GM21576 (cell line): ENCODE measurements at regions not wholly inside any gene's neighbourhood (a gene's known extent, or its start where the extent isn't known, plus 50 kb on each side); places are given as distances from the start of the nearest gene placed in this dataset.
"Not testable (repeated sequence)": the region's sequence is repeated elsewhere in the genome, so short reads cannot be mapped to it uniquely, and the experiment has no call there.

ENCODE experiments used
- ATAC-seq: cut with Tn5 transposase; IDR thresholded peaks from one replicate; pipeline ENCODE4 v1.9.1; 2021; ENCODE audit warnings: mild to moderate bottlenecking, moderate library complexity; ENCODE audit not compliant: unreplicated experiment

GRCh38 chr2:87526258-87526657 lies 221.6 kb upstream of the PLGLB2 start:
- ATAC-seq: not testable (repeated sequence)

GRCh38 chr2:87531968-87532715 lies 215.7 kb upstream of the PLGLB2 start:
- not testable (repeated sequence) for ATAC-seq

DNA sequence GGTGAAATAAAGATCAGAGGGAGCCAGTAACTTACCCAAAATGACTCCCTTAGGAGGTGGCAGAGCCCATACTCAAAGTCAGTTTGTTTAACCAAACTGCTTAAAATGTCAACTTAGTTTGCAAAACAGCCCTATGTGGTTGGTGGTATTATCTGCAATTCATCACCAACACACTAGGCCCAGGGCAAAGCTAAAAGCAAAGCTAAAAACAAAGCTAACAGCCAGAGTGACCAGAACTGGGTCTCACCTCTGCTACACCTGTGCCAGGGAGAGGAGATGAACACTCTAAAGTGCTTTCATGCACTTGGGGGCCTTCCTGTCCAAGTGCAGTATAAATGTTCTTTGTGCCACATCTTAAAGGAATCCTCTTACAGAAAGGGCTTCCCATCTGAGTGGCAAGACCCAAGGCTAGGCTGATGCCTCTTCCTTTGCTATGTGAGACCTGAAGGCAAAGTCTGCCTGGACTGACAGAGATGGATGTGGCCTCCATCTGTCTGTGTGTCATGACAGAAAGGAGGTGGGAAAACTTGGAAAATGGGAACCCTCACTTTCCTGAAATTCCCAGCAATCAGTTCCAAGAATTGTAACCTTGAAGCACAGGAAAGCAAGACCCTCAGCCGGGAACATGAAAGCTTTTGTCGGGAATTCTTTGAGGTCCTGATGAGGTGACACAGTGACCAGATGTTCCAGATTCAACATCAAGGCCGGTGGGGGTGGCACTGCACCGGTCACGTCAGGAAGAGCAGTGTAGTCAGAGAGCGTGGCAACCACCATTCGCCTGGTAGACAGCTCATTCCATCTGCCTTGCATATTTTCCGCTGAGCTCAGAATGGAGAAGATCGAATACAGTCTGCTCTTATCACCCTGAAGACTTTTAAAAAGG lies 214.3 kb upstream of the PLGLB2 start:
- ATAC-seq: not testable (repeated sequence)

- ATAC-seq: not testable (repeated sequence)
Observed at GRCh38 chr2:87534273-87534889, 213.5 kb upstream of the PLGLB2 start.

- ATAC-seq: not testable (repeated sequence)
Observed at GRCh38 chr2:87536427-87536826, 211.5 kb upstream of the PLGLB2 start.

- ATAC-seq: not testable (repeated sequence)
Observed at GRCh38 chr2:87537251-87537671, 210.6 kb upstream of the PLGLB2 start.

DNA sequence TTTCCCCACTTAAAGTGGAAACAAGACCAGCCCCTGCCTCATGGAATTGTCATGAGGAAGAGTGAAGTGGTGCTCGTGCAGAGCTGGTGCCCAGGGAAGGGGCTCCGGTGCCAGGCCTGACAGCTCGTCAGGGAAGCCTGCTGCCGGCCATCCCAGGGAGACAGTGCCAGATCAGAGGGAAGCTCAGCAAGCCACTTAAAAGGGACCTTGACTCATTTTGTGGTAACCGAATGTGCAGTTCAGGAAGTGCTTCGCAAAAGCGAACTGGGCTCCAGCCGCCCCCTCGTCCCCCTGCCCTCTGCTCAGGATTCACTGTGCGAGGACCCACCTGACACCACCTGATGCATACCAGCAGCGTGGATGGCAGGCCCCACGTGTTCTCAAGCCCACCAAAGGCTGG lies 209.6 kb upstream of the PLGLB2 start:
- ATAC-seq: not testable (repeated sequence)

DNA sequence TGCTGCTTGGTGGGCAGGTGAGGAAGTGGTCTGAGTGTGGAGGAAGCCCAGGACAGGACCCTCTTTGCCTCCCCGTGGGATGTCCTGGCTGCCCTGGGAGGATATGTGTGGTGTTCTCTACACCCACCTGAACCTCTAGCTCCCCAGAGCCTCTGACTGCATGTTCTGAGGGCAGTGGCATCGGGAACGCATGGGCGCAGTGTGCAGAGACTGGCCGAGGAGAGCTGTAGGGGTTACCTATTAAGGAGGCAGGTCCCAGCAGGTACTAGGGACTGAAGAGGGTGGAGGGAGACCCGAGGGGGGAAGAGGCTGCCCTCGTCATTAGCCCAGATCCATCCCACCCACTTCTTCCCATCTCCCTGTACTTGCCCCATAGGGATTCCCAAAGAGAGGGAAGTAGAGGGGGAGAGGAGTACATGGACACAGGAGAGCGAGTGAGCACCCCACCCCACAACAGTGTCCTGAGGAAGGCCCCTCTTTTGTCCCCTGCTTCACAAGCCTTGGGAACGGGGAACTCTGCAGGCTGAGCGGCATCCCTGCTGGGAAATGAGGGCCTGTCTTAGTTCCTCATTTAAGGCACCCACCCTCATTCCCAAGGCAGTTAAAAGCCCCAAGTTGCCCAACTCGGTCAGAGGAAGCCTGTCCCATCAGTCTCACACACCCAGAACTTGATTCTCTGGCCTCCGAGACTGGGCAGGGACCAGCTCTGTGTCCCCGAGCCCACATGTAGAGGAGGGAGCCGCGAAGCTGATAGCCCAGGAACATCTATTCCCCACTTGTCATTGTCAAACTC lies 208.5 kb upstream of the PLGLB2 start:
- ATAC-seq: not testable (repeated sequence)

DNA sequence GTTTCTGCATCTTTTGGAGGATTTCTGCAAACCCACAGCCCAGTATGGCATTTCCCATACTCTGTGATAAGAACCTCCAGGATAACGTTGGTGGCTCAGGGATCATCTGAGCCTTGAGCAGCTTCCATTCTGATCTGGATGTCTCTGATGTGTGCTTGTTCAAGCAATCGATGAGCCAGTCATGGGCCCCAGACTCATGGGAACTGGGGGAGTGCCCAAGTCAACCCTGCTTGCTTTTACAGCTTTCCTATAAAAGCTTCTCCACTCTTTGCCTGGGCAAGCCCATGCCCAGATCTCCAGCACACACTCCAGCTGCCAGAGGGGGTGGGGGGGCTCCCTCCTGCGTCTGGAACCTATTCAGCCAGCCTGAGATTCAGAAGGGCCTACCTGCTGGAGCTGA lies 207.6 kb upstream of the PLGLB2 start:
- ATAC-seq: not testable (repeated sequence)

- ATAC-seq: not testable (repeated sequence)
Observed at GRCh38 chr2:87542599-87543174, 205.2 kb upstream of the PLGLB2 start.

DNA sequence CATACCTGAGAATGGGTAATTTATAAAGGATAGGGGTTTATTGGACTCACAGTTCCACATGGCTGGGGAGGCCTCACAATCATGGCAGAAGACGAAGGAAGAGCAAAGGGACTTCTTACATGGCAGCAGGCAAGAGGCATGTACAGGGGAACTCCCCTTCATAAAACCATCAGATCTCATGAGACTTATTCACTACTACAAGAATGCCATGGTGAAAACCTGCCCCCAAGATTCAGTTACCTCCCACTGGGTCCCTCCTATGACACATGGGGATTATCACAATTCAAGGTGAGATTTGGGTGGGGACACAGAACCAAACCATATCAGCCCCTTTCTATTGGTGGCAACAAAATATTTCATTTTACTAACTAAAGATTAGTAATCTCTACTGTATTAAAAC lies 204.1 kb upstream of the PLGLB2 start:
- ATAC-seq: not testable (repeated sequence)

DNA sequence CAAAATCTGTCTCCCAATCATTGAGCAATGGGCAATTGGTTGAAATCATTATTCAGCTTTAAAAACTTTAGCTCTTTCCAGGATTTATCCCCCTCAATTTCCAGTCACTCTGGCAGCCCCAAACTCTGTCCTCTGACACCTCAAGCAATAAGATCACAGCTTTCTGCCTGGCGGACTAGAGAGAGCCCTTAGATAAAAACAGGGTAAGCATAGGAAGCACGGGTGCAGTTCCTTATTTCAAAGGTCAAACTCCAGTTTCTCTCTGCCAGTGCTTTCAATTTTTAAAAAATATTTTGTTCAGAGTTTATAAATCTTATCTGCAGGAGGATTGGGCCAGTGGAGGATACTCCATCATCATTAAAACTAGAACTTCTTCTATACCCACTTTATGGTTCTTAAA lies 200.8 kb upstream of the PLGLB2 start:
- not testable (repeated sequence) for ATAC-seq

- not testable (repeated sequence) for ATAC-seq
Observed at GRCh38 chr2:87547966-87548365, 199.9 kb upstream of the PLGLB2 start.

GRCh38 chr2:87548681-87549536 lies 199.0 kb upstream of the PLGLB2 start:
- not testable (repeated sequence) for ATAC-seq

GRCh38 chr2:87549561-87550202 lies 198.2 kb upstream of the PLGLB2 start:
- ATAC-seq: not testable (repeated sequence)

GRCh38 chr2:87554678-87555077 lies 193.2 kb upstream of the PLGLB2 start:
- ATAC-seq: not testable (repeated sequence)

DNA sequence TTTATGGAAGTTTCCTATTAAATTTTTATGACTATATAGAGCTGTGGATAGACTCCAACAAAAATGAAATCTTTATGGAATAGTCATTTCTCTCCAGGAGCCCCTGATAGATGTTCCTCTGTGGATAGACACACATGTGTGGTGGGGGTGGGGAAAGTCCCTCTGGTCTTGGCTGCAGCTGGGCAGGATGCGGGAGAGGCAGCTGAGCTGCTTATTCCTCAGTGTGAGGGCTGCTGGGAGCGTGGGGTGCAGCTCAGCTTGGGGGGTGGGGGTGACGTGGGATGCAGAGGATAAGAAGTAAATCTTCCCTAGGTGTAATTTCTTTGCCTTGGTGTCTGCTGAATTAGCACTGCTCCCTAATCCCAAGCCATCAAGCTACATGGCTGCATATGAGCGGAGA lies 192.8 kb upstream of the PLGLB2 start:
- ATAC-seq: not testable (repeated sequence)

DNA sequence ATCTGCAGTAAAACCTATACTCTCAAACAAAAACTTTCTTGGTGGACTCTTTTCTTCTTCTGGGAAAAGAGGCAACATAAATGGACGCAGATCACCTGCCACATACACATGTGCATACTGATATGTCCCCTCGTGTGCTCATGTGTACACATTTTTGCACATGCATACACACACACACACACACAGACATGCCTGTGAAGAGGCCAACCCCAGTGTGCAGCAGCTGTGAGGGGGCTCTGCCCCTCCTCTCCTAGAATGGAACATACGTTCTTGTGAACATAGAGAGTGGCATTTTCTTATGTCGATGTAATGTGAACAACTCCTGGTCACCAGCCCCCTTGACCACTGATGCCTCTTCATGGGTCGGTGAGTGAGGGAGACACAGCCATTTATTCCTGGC lies 188.9 kb upstream of the PLGLB2 start:
- ATAC-seq: not testable (repeated sequence)

GRCh38 chr2:87559735-87560134 lies 188.2 kb upstream of the PLGLB2 start:
- ATAC-seq: not testable (repeated sequence)
